ENCODE measurements at regions not wholly inside any gene's neighbourhood (a gene's known extent, or its start where the extent isn't known, plus 50 kb on each side); places are given as distances from the start of the nearest gene placed in this dataset.

- ChIA-PET POLR2A (no interaction called here), CTCF (ENCODE audit: low intra/inter-chr PET ratio, low total read pairs) (no interaction called here)
- Histone ChIP-seq H3K4me1 (ENCODE audit: insufficient read depth, low read length) (no peaks in the 10 kb centered on the region), H3K4me2 (ENCODE audit: low read depth, low read length) (no peak overlapping the region), H4K20me1 (ENCODE audit: insufficient read depth, low read length) (no peaks in the 10 kb centered on the region), H3K9me3 (ENCODE audit: low read length) (no peaks in the 10 kb centered on the region), H3K9ac (ENCODE audit: insufficient read depth, low read depth, low read length) (no peak overlapping the region), H3K36me3 (replicated peaks in 1 of 2; ENCODE audit: control insufficient read depth in 1 of 2, insufficient read depth in 2 of 2, low read length in 2 of 2) (no peaks in the 10 kb centered on the region), H3K27ac (ENCODE audit: extremely low read length, insufficient read depth, low read length) (no peak overlapping the region), H2AFZ (ENCODE audit: low read length) (no peak overlapping the region), H3K4me3 (replicated peaks in 1 of 3; ENCODE audit: insufficient read depth in 1 of 3, low read depth in 2 of 3, low read length in 3 of 3) (no peak overlapping the region), H3K27me3 (ENCODE audit: control insufficient read depth in 1 of 2, insufficient read depth in 2 of 2, low read length in 2 of 2) (peaks cover 0 to 11% of the 10 kb centered on the region in 2 experiments; a peak in 2 of 5 replicates), H3K79me2 (ENCODE audit: insufficient read depth, low read length) (no peaks in the 10 kb centered on the region)
- in situ Hi-C loops (cut with HindIII; ENCODE audit: extremely low pct_ligation_motif_present, low pct_unique_long_range_greater_than_20kb), result no loop called here
- FAIRE-seq (no peak), ATAC-seq (no peak), DNase-seq (ENCODE audit: low spot score) (no peak)
- BruUV-seq (replicated peaks), result no TSS peak
- 0% methylated on average over 3 of the region's 7 CpGs for WGBS (ENCODE audit: low lambda C conversion rate)
- intact Hi-C loops (cut with micrococcal nuclease; ENCODE audit: unreplicated experiment), result no loop called here
- no peak for TF ChIP-seq SIX1 (CRISPR knock-in tag; IDR thresholded peaks at IDR 0.05; ENCODE audit: borderline replicate concordance)
- no peak for TF ChIP-seq PHF5A (CRISPR knock-in tag; IDR thresholded peaks at IDR 0.05; ENCODE audit: low read depth, unreplicated experiment)
- TF ChIP-seq ZNF800 (CRISPR knock-in tag; IDR thresholded peaks at IDR 0.05), result no peak
- TF ChIP-seq HOXA3 (CRISPR knock-in tag; IDR thresholded peaks at IDR 0.05), result no peak
- TF ChIP-seq DDIT3 (CRISPR knock-in tag; IDR thresholded peaks at IDR 0.05), result no peak
- TF ChIP-seq ZC3H4 (CRISPR knock-in tag; IDR thresholded peaks at IDR 0.05; ENCODE audit: borderline replicate concordance), result no peak
- no peak for TF ChIP-seq NFE2 (CRISPR knock-in tag; IDR thresholded peaks at IDR 0.05)
- TF ChIP-seq EED (CRISPR knock-in tag; IDR thresholded peaks at IDR 0.05), result no peak
- TF ChIP-seq NR2F2 (IDR thresholded peaks at IDR 0.05; ENCODE audit: borderline replicate concordance, low read depth), result no peak
Observed at GRCh38 chr10:128361487-128361886, 235.3 kb upstream of the MKI67 start.

All from HepG2 (cell line).